SK-N-SH treated with all-trans-retinoic acid at 6 μM for 48 hours (cell line): ENCODE measurements at regions not wholly inside any gene's neighbourhood (a gene's known extent, or its start where the extent isn't known, plus 50 kb on each side); places are given as distances from the start of the nearest gene placed in this dataset.

ENCODE experiments used
- ATAC-seq: fragments of 200-7000 bp; cut with Tn5 transposase; 3 replicates; pipeline ENCODE4 v1.9.1; 2020; ENCODE audit warnings: mild to moderate bottlenecking, moderate library complexity
- ARNTL ChIP-seq: fragments of 450-650 bp; formaldehyde crosslinking; IDR thresholded peaks from 2 replicates; pipeline ENCODE4 v1.5.0; 2020; ENCODE audit warnings: low read depth, mild to moderate bottlenecking, moderate library complexity, borderline replicate concordance
- BACH2 ChIP-seq: fragments of 250-450 bp; sonication (Bioruptor Pico); IDR thresholded peaks from 2 replicates; pipeline ENCODE4 v1.9.0; 2021; ENCODE audit warnings: mild to moderate bottlenecking, borderline replicate concordance
- CSDC2 ChIP-seq: fragments of 250-450 bp; sonication (Bioruptor Pico); IDR thresholded peaks from 2 replicates; pipeline ENCODE4 v1.5.0; 2020; ENCODE audit warnings: mild to moderate bottlenecking, moderate library complexity
- ESRRG ChIP-seq: fragments of 250-450 bp; sonication (Bioruptor Pico); IDR thresholded peaks from 2 replicates; pipeline ENCODE4 v1.6.1; 2021; ENCODE audit warnings: mild to moderate bottlenecking
- GLIS3 ChIP-seq: fragments of 250-450 bp; sonication (Bioruptor Pico); IDR thresholded peaks from 2 replicates; pipeline ENCODE4 v1.5.0; 2020; ENCODE audit warnings: mild to moderate bottlenecking, moderate library complexity
- ISL1 ChIP-seq: fragments of 250-450 bp; sonication (Bioruptor Pico); IDR thresholded peaks from 2 replicates; pipeline ENCODE4 v2.1.2; 2022; ENCODE audit warnings: mild to moderate bottlenecking, moderate library complexity
- OSR1 ChIP-seq: fragments of 250-450 bp; sonication (Bioruptor Pico); IDR thresholded peaks from 2 replicates; pipeline ENCODE4 v1.8.0; 2022; ENCODE audit warnings: moderate library complexity, mild to moderate bottlenecking, inconsistent platforms
- PPARA ChIP-seq: fragments of 250-450 bp; sonication (Bioruptor Pico); IDR thresholded peaks from 2 replicates; pipeline ENCODE4 v1.5.0; 2020; ENCODE audit warnings: mild to moderate bottlenecking, borderline replicate concordance
- RARB ChIP-seq: fragments of 250-450 bp; sonication (Bioruptor Pico); IDR thresholded peaks from 2 replicates; pipeline ENCODE4 v1.8.0; 2021; ENCODE audit warnings: mild to moderate bottlenecking, moderate library complexity
- SNAI2 ChIP-seq: fragments of 250-450 bp; sonication (Bioruptor Pico); IDR thresholded peaks from 2 replicates; pipeline ENCODE4 v1.5.0; 2020; ENCODE audit warnings: mild to moderate bottlenecking, moderate library complexity
- TCF4 ChIP-seq: fragments of 250-450 bp; sonication (Bioruptor Pico); IDR thresholded peaks from 2 replicates; pipeline ENCODE4 v1.8.0; 2021; ENCODE audit warnings: mild to moderate bottlenecking, moderate library complexity, borderline replicate concordance
- TOX ChIP-seq: fragments of 250-450 bp; sonication (Bioruptor Pico); IDR thresholded peaks from 2 replicates; pipeline ENCODE4 v1.8.0; 2021; ENCODE audit warnings: mild to moderate bottlenecking, moderate library complexity, borderline replicate concordance
- ZC3H10 ChIP-seq: fragments of 250-450 bp; sonication (Bioruptor Pico); IDR thresholded peaks from 2 replicates; pipeline ENCODE4 v1.5.1; 2021; ENCODE audit warnings: mild to moderate bottlenecking, moderate library complexity
- ZFP3 ChIP-seq: fragments of 250-450 bp; sonication (Bioruptor Pico); IDR thresholded peaks from 2 replicates; pipeline ENCODE4 v1.5.0; 2020; ENCODE audit warnings: mild to moderate bottlenecking, moderate library complexity
- ZFP30 ChIP-seq: fragments of 450-650 bp; formaldehyde crosslinking; IDR thresholded peaks from 2 replicates; pipeline ENCODE4 v1.5.0; 2022; ENCODE audit warnings: mild to moderate bottlenecking, moderate library complexity
- ZNF565 ChIP-seq: fragments of 450-650 bp; formaldehyde crosslinking; conservative IDR thresholded peaks from 2 replicates; pipeline ENCODE4 v1.5.0; 2020; ENCODE audit warnings: low read depth, mild to moderate bottlenecking, moderate library complexity
- ZNF70 ChIP-seq: fragments of 450-650 bp; formaldehyde crosslinking; IDR thresholded peaks from 2 replicates; pipeline ENCODE4 v1.5.0; 2020; ENCODE audit warnings: mild to moderate bottlenecking, moderate library complexity
- ZNF8 ChIP-seq: fragments of 450-650 bp; formaldehyde crosslinking; IDR thresholded peaks from 2 replicates; pipeline ENCODE4 v1.5.0; 2020; ENCODE audit warnings: mild to moderate bottlenecking, moderate library complexity
- TF ChIP-seq, protein P1 (sequence below): fragments of 250-450 bp; sonication (Bioruptor Pico); IDR thresholded peaks from 2 replicates; pipeline ENCODE4 v1.5.0; 2020; ENCODE audit warnings: mild to moderate bottlenecking, moderate library complexity
- TF ChIP-seq, protein P2 (sequence below): fragments of 250-450 bp; sonication (Bioruptor Pico); IDR thresholded peaks from 2 replicates; pipeline ENCODE4 v1.8.0; 2020; ENCODE audit warnings: mild to moderate bottlenecking, moderate library complexity, borderline replicate concordance
- TF ChIP-seq, protein P3 (sequence below): fragments of 250-450 bp; sonication (Bioruptor Pico); IDR thresholded peaks from 2 replicates; pipeline ENCODE4 v1.8.0; 2021; ENCODE audit warnings: low read depth, mild to moderate bottlenecking, moderate library complexity, borderline replicate concordance
- TF ChIP-seq, protein P4 (sequence below): fragments of 250-450 bp; sonication (Bioruptor Pico); IDR thresholded peaks from 2 replicates; pipeline ENCODE4 v1.5.1; 2020; ENCODE audit warnings: low read depth, mild to moderate bottlenecking, moderate library complexity
- TF ChIP-seq, protein P5 (sequence below): fragments of 250-450 bp; sonication (Bioruptor Pico); IDR thresholded peaks from 2 replicates; pipeline ENCODE4 v1.5.1; 2021; ENCODE audit warnings: mild to moderate bottlenecking, moderate library complexity

DNA sequence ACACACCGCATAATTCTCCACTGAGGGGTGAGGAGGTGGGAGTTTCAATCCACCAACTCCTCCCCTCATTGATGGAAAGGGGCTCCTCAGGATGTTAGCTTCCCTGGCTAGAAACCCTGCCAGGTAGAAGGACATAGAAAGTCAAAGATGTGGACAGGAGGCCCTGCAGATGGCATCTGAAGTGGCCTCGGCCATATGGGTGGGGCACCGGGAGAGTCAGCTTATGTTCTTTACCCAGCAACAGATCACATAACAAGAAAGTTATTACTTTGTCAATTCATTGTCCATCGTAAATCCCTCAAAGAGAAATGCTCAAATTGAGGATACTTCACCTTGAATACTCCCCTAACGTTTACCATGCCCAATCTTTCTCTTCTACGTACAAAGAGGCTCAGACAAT, 97.3 kb upstream of the ARHGEF3 start:
- no peak for ATAC-seq
- no peak for TF ChIP-seq ZNF8 (CRISPR knock-in tag)
- TF ChIP-seq, protein P1, sequence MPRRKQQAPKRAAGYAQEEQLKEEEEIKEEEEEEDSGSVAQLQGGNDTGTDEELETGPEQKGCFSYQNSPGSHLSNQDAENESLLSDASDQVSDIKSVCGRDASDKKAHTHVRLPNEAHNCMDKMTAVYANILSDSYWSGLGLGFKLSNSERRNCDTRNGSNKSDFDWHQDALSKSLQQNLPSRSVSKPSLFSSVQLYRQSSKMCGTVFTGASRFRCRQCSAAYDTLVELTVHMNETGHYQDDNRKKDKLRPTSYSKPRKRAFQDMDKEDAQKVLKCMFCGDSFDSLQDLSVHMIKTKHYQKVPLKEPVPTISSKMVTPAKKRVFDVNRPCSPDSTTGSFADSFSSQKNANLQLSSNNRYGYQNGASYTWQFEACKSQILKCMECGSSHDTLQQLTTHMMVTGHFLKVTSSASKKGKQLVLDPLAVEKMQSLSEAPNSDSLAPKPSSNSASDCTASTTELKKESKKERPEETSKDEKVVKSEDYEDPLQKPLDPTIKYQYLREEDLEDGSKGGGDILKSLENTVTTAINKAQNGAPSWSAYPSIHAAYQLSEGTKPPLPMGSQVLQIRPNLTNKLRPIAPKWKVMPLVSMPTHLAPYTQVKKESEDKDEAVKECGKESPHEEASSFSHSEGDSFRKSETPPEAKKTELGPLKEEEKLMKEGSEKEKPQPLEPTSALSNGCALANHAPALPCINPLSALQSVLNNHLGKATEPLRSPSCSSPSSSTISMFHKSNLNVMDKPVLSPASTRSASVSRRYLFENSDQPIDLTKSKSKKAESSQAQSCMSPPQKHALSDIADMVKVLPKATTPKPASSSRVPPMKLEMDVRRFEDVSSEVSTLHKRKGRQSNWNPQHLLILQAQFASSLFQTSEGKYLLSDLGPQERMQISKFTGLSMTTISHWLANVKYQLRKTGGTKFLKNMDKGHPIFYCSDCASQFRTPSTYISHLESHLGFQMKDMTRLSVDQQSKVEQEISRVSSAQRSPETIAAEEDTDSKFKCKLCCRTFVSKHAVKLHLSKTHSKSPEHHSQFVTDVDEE (CRISPR knock-in tag) = no peak
- TF ChIP-seq ZNF70 (CRISPR knock-in tag) = no peak
- TF ChIP-seq BACH2 (CRISPR knock-in tag) = no peak
- TF ChIP-seq, protein P2, sequence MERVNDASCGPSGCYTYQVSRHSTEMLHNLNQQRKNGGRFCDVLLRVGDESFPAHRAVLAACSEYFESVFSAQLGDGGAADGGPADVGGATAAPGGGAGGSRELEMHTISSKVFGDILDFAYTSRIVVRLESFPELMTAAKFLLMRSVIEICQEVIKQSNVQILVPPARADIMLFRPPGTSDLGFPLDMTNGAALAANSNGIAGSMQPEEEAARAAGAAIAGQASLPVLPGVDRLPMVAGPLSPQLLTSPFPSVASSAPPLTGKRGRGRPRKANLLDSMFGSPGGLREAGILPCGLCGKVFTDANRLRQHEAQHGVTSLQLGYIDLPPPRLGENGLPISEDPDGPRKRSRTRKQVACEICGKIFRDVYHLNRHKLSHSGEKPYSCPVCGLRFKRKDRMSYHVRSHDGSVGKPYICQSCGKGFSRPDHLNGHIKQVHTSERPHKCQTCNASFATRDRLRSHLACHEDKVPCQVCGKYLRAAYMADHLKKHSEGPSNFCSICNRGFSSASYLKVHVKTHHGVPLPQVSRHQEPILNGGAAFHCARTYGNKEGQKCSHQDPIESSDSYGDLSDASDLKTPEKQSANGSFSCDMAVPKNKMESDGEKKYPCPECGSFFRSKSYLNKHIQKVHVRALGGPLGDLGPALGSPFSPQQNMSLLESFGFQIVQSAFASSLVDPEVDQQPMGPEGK = no peak
- TF ChIP-seq, protein P3, sequence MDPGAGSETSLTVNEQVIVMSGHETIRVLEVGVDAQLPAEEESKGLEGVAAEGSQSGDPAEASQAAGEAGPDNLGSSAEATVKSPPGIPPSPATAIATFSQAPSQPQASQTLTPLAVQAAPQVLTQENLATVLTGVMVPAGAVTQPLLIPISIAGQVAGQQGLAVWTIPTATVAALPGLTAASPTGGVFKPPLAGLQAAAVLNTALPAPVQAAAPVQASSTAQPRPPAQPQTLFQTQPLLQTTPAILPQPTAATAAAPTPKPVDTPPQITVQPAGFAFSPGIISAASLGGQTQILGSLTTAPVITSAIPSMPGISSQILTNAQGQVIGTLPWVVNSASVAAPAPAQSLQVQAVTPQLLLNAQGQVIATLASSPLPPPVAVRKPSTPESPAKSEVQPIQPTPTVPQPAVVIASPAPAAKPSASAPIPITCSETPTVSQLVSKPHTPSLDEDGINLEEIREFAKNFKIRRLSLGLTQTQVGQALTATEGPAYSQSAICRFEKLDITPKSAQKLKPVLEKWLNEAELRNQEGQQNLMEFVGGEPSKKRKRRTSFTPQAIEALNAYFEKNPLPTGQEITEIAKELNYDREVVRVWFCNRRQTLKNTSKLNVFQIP (CRISPR knock-in tag) = no peak
- no peak for TF ChIP-seq ZNF565
- TF ChIP-seq GLIS3 (CRISPR knock-in tag) = no peak
- TF ChIP-seq ZFP3 (CRISPR knock-in tag) = no peak
- TF ChIP-seq TCF4 (CRISPR knock-in tag) = no peak
- no peak for TF ChIP-seq TOX (CRISPR knock-in tag)
- TF ChIP-seq, protein P4, sequence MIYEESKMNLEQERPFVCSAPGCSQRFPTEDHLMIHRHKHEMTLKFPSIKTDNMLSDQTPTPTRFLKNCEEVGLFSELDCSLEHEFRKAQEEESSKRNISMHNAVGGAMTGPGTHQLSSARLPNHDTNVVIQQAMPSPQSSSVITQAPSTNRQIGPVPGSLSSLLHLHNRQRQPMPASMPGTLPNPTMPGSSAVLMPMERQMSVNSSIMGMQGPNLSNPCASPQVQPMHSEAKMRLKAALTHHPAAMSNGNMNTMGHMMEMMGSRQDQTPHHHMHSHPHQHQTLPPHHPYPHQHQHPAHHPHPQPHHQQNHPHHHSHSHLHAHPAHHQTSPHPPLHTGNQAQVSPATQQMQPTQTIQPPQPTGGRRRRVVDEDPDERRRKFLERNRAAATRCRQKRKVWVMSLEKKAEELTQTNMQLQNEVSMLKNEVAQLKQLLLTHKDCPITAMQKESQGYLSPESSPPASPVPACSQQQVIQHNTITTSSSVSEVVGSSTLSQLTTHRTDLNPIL (CRISPR knock-in tag) = no peak
- no peak for TF ChIP-seq ZC3H10 (CRISPR knock-in tag)
- no peak for TF ChIP-seq ESRRG (CRISPR knock-in tag)
- TF ChIP-seq, all 23 proteins: peak for 0

DNA sequence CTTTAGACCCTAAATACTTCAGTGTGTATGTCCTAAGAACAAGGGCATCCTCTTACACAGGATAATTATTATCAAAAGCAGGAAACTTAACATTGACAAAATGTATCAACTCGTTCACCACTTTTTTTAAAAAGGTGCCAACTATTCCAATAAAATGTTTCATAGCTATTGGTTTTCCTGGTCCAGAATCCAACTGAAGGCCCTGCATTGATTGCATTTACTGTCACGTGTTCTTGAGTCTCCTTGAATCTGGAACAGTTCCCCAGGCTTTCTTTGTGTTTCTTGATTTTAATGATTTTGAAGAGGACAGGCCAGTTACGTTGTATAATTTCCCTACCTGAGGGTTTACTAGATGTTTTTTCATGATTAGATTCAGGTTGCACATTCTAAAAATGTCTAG, 94.6 kb upstream of the ARHGEF3 start:
- TF ChIP-seq ZNF70 (CRISPR knock-in tag) = no peak
- no peak for TF ChIP-seq SNAI2 (CRISPR knock-in tag)
- TF ChIP-seq RARB (CRISPR knock-in tag) = no peak
- no peak for TF ChIP-seq TCF4 (CRISPR knock-in tag)
- no peak for TF ChIP-seq ZNF8 (CRISPR knock-in tag)
- no peak for TF ChIP-seq ZFP30
- TF ChIP-seq, protein P3 (CRISPR knock-in tag) = no peak
- no peak for TF ChIP-seq ZC3H10 (CRISPR knock-in tag)
- no peak for TF ChIP-seq PPARA (CRISPR knock-in tag)
- TF ChIP-seq CSDC2 = no peak
- no peak for TF ChIP-seq GLIS3 (CRISPR knock-in tag)
- no peak for TF ChIP-seq ESRRG (CRISPR knock-in tag)
- TF ChIP-seq ZFP3 (CRISPR knock-in tag) = no peak
- TF ChIP-seq, protein P5, sequence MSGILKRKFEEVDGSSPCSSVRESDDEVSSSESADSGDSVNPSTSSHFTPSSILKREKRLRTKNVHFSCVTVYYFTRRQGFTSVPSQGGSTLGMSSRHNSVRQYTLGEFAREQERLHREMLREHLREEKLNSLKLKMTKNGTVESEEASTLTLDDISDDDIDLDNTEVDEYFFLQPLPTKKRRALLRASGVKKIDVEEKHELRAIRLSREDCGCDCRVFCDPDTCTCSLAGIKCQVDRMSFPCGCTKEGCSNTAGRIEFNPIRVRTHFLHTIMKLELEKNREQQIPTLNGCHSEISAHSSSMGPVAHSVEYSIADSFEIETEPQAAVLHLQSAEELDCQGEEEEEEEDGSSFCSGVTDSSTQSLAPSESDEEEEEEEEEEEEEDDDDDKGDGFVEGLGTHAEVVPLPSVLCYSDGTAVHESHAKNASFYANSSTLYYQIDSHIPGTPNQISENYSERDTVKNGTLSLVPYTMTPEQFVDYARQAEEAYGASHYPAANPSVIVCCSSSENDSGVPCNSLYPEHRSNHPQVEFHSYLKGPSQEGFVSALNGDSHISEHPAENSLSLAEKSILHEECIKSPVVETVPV (CRISPR knock-in tag) = no peak
- TF ChIP-seq ARNTL (CRISPR knock-in tag) = no peak
- no peak for TF ChIP-seq OSR1
- TF ChIP-seq, protein P4 (CRISPR knock-in tag) = no peak
- TF ChIP-seq ISL1 (CRISPR knock-in tag) = no peak
- no peak for TF ChIP-seq BACH2 (CRISPR knock-in tag)

More for the DNA sequence above, 94.6 kb upstream of the ARHGEF3 start:
- no peak for ATAC-seq
